GM19035 (cell line): ENCODE measurements at regions not wholly inside any gene's neighbourhood (a gene's known extent, or its start where the extent isn't known, plus 50 kb on each side); places are given as distances from the start of the nearest gene placed in this dataset.
"Not testable (repeated sequence)": the region's sequence is repeated elsewhere in the genome, so short reads cannot be mapped to it uniquely, and the experiment has no call there.

Source experiments
- ATAC-seq: cut with Tn5 transposase; IDR thresholded peaks from one replicate; pipeline ENCODE4 v1.9.1; 2021; ENCODE audit not compliant: unreplicated experiment

GRCh38 chr3:139267300-139268246, 76.2 kb upstream of the MRPS22 start:
- no peak for ATAC-seq

- no peak for ATAC-seq
Measured at GRCh38 chr3:139269984-139270383, 73.8 kb upstream of the MRPS22 start.

- not testable (repeated sequence) for ATAC-seq
Measured at GRCh38 chr3:139270652-139271051, 73.2 kb upstream of the MRPS22 start.

- ATAC-seq = no peak
Measured at GRCh38 chr3:139280027-139280671, 63.7 kb upstream of the MRPS22 start.

GRCh38 chr3:139281096-139281495, 62.7 kb upstream of the MRPS22 start:
- no peak for ATAC-seq

- no peak for ATAC-seq
Measured at GRCh38 chr3:139281522-139282196, 62.2 kb upstream of the MRPS22 start.

- no peak for ATAC-seq
Measured at GRCh38 chr3:139283301-139283700, 60.5 kb upstream of the MRPS22 start.

GRCh38 chr3:139284221-139284620, 59.6 kb upstream of the MRPS22 start:
- ATAC-seq = no peak

GRCh38 chr3:139285691-139286090, 58.1 kb upstream of the MRPS22 start:
- no peak for ATAC-seq

- no peak for ATAC-seq
Measured at GRCh38 chr3:139286241-139286640, 57.6 kb upstream of the MRPS22 start.

GRCh38 chr3:139286825-139287224, 57.0 kb upstream of the MRPS22 start:
- no peak for ATAC-seq

GRCh38 chr3:139287557-139287956, 56.3 kb upstream of the MRPS22 start:
- no peak for ATAC-seq

- no peak for ATAC-seq
Measured at GRCh38 chr3:139288266-139288821, 55.5 kb upstream of the MRPS22 start.

GRCh38 chr3:139289860-139290524, 53.8 kb upstream of the MRPS22 start:
- ATAC-seq = no peak

GRCh38 chr3:139291276-139292051, 52.4 kb upstream of the MRPS22 start:
- no peak for ATAC-seq

GRCh38 chr3:139292192-139292591, 51.6 kb upstream of the MRPS22 start:
- ATAC-seq = no peak

- ATAC-seq = no peak
Measured at GRCh38 chr3:139292711-139293664, 50.8 kb upstream of the MRPS22 start.

GRCh38 chr3:139293665-139294023, 50.2 kb upstream of the MRPS22 start:
- ATAC-seq = no peak
